ENCODE measurements at regions not wholly inside any gene's neighbourhood (a gene's known extent, or its start where the extent isn't known, plus 50 kb on each side); places are given as distances from the start of the nearest gene placed in this dataset.

DNA sequence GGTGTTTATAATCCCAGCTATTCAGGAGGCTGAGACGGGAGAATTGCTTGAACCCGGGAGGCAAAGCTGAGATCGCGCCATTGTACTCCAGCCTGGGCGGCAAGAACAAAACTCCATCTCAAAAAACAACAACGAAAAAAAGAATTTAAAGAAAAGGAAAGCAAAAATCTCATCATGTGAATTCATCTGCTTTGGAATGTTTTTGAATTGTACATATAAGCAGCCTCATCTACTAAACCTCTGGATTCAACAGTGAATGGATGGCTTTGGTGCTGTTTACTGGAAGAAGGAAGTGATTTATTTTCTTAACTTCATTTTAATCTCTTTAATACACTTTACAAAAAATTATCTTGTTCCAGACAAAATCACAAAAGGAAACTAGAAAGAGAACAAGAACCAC, 51.8 kb upstream of the PNRC1 start:
- TF ChIP-seq, protein P1, sequence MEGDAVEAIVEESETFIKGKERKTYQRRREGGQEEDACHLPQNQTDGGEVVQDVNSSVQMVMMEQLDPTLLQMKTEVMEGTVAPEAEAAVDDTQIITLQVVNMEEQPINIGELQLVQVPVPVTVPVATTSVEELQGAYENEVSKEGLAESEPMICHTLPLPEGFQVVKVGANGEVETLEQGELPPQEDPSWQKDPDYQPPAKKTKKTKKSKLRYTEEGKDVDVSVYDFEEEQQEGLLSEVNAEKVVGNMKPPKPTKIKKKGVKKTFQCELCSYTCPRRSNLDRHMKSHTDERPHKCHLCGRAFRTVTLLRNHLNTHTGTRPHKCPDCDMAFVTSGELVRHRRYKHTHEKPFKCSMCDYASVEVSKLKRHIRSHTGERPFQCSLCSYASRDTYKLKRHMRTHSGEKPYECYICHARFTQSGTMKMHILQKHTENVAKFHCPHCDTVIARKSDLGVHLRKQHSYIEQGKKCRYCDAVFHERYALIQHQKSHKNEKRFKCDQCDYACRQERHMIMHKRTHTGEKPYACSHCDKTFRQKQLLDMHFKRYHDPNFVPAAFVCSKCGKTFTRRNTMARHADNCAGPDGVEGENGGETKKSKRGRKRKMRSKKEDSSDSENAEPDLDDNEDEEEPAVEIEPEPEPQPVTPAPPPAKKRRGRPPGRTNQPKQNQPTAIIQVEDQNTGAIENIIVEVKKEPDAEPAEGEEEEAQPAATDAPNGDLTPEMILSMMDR (IDR thresholded peaks at IDR 0.05; ENCODE audit: low read depth, low read length), result no peak
- no peak for DNase-seq (ENCODE audit: extremely low read depth, low read depth)

DNA sequence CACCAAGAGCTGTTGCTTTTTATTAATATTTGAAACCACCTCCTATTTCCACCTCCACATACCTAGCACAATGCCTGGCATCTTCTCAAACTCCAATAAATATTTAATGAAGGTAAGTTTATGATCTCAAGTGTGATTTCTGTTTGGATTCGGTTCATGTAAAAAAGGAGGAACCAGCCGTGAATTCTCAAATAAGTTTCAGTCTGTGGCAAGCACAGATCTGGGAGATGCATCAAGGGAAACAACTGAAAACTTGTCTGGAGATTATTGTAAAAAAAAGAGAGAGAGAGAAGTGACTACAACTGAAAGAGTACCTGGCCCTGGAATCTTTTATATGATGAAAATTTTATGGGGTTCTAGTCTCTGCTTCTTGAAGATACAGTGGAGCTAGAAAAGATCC, 52.8 kb upstream of the PNRC1 start:
- TF ChIP-seq, protein P1 (IDR thresholded peaks at IDR 0.05; ENCODE audit: low read depth, low read length), result no peak

DNA sequence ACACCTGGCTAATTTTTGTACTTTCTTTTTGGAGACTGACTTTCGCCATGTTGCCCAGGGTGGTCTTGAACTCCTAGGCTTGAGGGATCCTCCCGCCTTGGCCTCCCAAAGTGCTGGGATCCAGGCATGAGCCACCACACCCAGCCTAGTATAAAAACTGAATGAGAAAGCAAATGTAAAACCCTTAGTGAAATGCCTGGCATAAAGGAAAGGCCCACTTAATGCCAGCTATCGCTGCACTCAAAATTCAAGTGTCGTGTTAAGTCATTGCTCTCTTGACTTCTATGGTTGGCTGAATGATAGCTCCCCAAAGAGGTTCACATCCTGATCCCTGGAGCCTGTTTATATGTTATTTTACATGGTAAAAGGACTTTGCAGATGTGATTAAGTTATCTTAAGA, 54.4 kb upstream of the PNRC1 start:
- TF ChIP-seq, protein P1 (IDR thresholded peaks at IDR 0.05; ENCODE audit: low read depth, low read length), result no peak

More for the DNA sequence above, 52.8 kb upstream of the PNRC1 start:
- no peak for DNase-seq (ENCODE audit: extremely low read depth, low read depth)

DNA sequence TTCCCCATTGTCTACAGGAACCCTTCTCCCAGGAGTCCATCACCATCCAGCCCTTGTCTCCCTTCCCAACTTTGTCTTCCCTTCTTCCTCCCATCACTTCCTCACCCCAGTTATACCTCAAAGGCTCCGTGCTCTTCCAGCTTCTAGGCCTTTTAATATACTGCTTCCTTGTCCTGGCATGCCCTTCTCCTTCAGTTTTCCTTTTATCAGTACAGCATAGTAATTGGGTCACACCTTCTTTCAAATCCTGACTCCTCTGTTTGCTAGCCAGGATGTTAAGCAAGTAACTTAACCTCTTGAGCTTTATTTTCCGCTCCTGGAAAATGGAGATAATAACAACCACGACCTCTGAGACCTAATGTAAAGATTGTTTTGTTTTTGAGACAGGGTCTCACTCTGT, 54.9 kb upstream of the PNRC1 start:
- TF ChIP-seq, protein P1 (IDR thresholded peaks at IDR 0.05; ENCODE audit: low read depth, low read length), result no peak
- no peak for DNase-seq (ENCODE audit: extremely low read depth, low read depth)

More for the DNA sequence above, 54.4 kb upstream of the PNRC1 start:
- no peak for DNase-seq (ENCODE audit: extremely low read depth, low read depth)

DNA sequence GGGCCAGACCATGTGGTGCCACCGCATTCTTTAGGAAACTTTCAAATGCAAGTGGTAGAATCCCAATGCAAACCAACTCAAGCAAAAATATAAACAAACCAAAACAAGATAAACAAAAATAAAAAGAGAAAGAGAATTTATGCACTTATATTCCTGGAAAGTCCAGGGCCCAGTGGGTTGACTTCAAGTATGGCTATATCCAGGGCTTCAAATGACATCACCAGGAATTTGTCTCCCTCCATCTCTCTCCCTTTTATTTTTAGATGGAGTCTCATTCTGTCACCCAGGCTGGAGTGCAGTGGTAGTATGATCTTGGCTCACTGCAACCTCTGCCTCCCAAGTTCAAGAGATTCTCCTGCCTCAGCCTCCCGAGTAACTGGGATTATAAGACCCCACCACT, 56.1 kb upstream of the PNRC1 start:
- TF ChIP-seq, protein P1 (IDR thresholded peaks at IDR 0.05; ENCODE audit: low read depth, low read length), result no peak
- DNase-seq (ENCODE audit: extremely low read depth, low read depth), result no peak

DNA sequence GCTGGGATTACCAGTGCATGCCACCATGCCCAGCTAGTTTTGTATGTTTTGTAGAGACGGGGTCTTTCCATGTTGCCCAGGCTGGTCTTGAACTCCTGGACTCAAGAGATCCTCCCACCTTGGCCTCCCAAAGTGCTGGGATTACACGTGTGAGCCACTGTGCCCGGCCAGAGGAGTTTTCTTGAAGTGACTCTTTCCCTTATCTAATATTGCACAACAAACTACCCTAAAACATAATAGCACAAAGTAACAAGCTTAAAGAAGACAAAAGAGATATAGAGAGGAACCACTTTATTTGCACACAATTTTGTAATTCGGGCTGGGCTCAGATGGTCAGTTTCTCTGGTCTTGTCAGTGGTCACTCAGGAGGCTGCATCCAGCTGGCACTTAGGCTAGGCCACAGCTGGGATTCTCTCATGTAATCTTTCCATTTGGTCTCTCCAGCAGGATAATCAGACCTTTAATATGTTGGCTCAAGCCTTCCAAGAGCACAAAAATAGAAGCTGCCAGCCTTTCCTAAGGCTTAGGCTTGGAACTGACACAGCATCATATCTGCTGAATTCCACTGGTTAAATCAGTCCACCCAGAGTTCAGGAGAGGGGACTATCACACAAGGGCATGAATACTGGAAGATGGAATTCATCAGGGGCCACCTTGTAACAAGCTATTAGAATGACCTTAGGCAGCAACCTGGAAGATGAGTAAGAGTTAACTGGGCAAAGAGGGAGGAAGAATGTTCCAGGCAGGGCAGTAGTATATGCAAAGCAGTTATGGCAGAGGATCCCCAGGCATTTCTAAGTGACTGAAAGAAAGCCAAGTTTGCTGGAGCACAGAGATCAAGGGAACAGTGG, 56.7 kb upstream of the PNRC1 start:
- no peak for DNase-seq (ENCODE audit: extremely low read depth, low read depth)
- TF ChIP-seq, protein P1 (IDR thresholded peaks at IDR 0.05; ENCODE audit: low read depth, low read length), result no peak

DNA sequence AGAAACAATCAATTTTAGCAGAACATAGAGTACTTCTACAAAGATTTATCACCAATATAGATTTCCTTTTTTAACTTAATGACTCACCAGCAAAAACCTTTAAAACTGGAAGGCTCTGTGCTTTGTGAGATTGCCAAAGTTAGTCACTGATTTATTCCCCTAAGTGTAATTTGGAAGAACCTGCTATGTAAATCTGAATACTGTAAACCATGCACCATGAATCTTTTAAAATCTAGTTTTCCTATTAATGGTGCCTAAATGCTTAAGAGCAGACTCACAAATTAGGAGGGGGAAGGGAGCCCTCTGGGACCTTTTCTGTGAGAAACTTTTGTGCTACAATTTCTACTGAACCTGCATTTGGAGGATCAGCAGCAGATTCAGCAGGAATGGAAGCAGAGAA, 57.8 kb upstream of the PNRC1 start:
- peak; percentile 2 for DNase-seq (ENCODE audit: extremely low read depth, low read depth)
- TF ChIP-seq, protein P1 (IDR thresholded peaks at IDR 0.05; ENCODE audit: low read depth, low read length), result no peak

All from AG09319 (cell line).